ENCODE measurements at regions not wholly inside any gene's neighbourhood (a gene's known extent, or its start where the extent isn't known, plus 50 kb on each side); places are given as distances from the start of the nearest gene placed in this dataset.

- TF ChIP-seq EZH2phosphoT487 (conservative IDR thresholded peaks at IDR 0.05; ENCODE audit: low read length) (no peak), CTCF (IDR thresholded peaks at IDR 0.05; ENCODE audit: insufficient read depth, low read length, poor library complexity, severe bottlenecking) (no peak)
- Histone ChIP-seq H3K79me2 (ENCODE audit: insufficient read depth, low read length) (no peaks in the 10 kb centered on the region), H3K36me3 (ENCODE audit: low read length) (no peaks in the 10 kb centered on the region), H3K9me3 (ENCODE audit: insufficient read depth, low read length) (no peaks in the 10 kb centered on the region), H3K27me3 (ENCODE audit: low read length) (no peaks in the 10 kb centered on the region), H3K4me2 (ENCODE audit: low read depth, low read length, poor library complexity, severe bottlenecking) (no peak overlapping the region), H3K27ac (ENCODE audit: low read depth, low read length) (no peak overlapping the region), H3K9ac (ENCODE audit: low read length) (no peak overlapping the region), H3K9me2 (replicated peaks; ENCODE audit: insufficient read depth, low read length) (no peaks in the 10 kb centered on the region), H2AFZ (ENCODE audit: low read depth, low read length, severe bottlenecking) (no peak overlapping the region), H3K4me3 (ENCODE audit: insufficient read depth, low read length, poor library complexity, severe bottlenecking) (no peak overlapping the region), H4K20me1 (ENCODE audit: low read depth, low read length) (no peaks in the 10 kb centered on the region), H3F3A (ENCODE audit: insufficient read depth) (no peaks in the 10 kb centered on the region)
Measured at GRCh38 chr2:17232776-17233556, 285.3 kb downstream of the RAD51AP2 start.

GRCh38 chr2:17231394-17231965 is 286.8 kb downstream of the RAD51AP2 start:
- Histone ChIP-seq H3F3A (ENCODE audit: insufficient read depth) (no peaks in the 10 kb centered on the region), H3K27me3 (ENCODE audit: low read length) (no peaks in the 10 kb centered on the region), H4K20me1 (ENCODE audit: low read depth, low read length) (no peaks in the 10 kb centered on the region), H3K79me2 (ENCODE audit: insufficient read depth, low read length) (no peaks in the 10 kb centered on the region), H3K27ac (ENCODE audit: low read depth, low read length) (no peak overlapping the region), H3K9ac (ENCODE audit: low read length) (no peak overlapping the region), H3K4me3 (ENCODE audit: insufficient read depth, low read length, poor library complexity, severe bottlenecking) (no peak overlapping the region), H3K9me3 (ENCODE audit: insufficient read depth, low read length) (no peaks in the 10 kb centered on the region), H3K9me2 (replicated peaks; ENCODE audit: insufficient read depth, low read length) (no peaks in the 10 kb centered on the region), H3K36me3 (ENCODE audit: low read length) (no peaks in the 10 kb centered on the region), H2AFZ (ENCODE audit: low read depth, low read length, severe bottlenecking) (no peak overlapping the region), H3K4me2 (ENCODE audit: low read depth, low read length, poor library complexity, severe bottlenecking) (no peak overlapping the region)
- no peak for TF ChIP-seq CTCF (IDR thresholded peaks at IDR 0.05; ENCODE audit: insufficient read depth, low read length, poor library complexity, severe bottlenecking)
- TF ChIP-seq EZH2phosphoT487 (conservative IDR thresholded peaks at IDR 0.05; ENCODE audit: low read length): no peak

GRCh38 chr2:17229414-17229813 is 288.8 kb downstream of the RAD51AP2 start:
- Histone ChIP-seq H3K9me2 (replicated peaks; ENCODE audit: insufficient read depth, low read length) (no peaks in the 10 kb centered on the region), H3K27me3 (ENCODE audit: low read length) (no peaks in the 10 kb centered on the region), H3F3A (ENCODE audit: insufficient read depth) (no peaks in the 10 kb centered on the region), H3K4me2 (ENCODE audit: low read depth, low read length, poor library complexity, severe bottlenecking) (no peak overlapping the region), H3K27ac (ENCODE audit: low read depth, low read length) (no peak overlapping the region), H3K4me3 (ENCODE audit: insufficient read depth, low read length, poor library complexity, severe bottlenecking) (no peak overlapping the region), H2AFZ (ENCODE audit: low read depth, low read length, severe bottlenecking) (no peak overlapping the region), H4K20me1 (ENCODE audit: low read depth, low read length) (no peaks in the 10 kb centered on the region), H3K9me3 (ENCODE audit: insufficient read depth, low read length) (no peaks in the 10 kb centered on the region), H3K9ac (ENCODE audit: low read length) (no peak overlapping the region), H3K79me2 (ENCODE audit: insufficient read depth, low read length) (no peaks in the 10 kb centered on the region), H3K36me3 (ENCODE audit: low read length) (no peaks in the 10 kb centered on the region)
- no peak for TF ChIP-seq EZH2phosphoT487 (conservative IDR thresholded peaks at IDR 0.05; ENCODE audit: low read length)
- no peak for TF ChIP-seq CTCF (IDR thresholded peaks at IDR 0.05; ENCODE audit: insufficient read depth, low read length, poor library complexity, severe bottlenecking)

Data from SU-DHL-6 (cell line).